SK-N-SH treated with all-trans-retinoic acid at 6 μM for 48 hours (cell line): ENCODE measurements at regions not wholly inside any gene's neighbourhood (a gene's known extent, or its start where the extent isn't known, plus 50 kb on each side); places are given as distances from the start of the nearest gene placed in this dataset.
A peak's percentile ranks its signal among the peaks of the same experiment; 100 is the strongest.

Experiments
- ATAC-seq: fragments of 200-7000 bp; cut with Tn5 transposase; 3 replicates; pipeline ENCODE4 v1.9.1; 2020; ENCODE audit warnings: mild to moderate bottlenecking, moderate library complexity
- ARNTL ChIP-seq: fragments of 450-650 bp; formaldehyde crosslinking; IDR thresholded peaks from 2 replicates; pipeline ENCODE4 v1.5.0; 2020; ENCODE audit warnings: low read depth, mild to moderate bottlenecking, moderate library complexity, borderline replicate concordance
- BACH2 ChIP-seq: fragments of 250-450 bp; sonication (Bioruptor Pico); IDR thresholded peaks from 2 replicates; pipeline ENCODE4 v1.9.0; 2021; ENCODE audit warnings: mild to moderate bottlenecking, borderline replicate concordance
- CREB5 ChIP-seq: fragments of 250-450 bp; sonication (Bioruptor Pico); IDR thresholded peaks from 2 replicates; pipeline ENCODE4 v1.5.1; 2020; ENCODE audit warnings: low read depth, mild to moderate bottlenecking, moderate library complexity
- CSDC2 ChIP-seq: fragments of 250-450 bp; sonication (Bioruptor Pico); IDR thresholded peaks from 2 replicates; pipeline ENCODE4 v1.5.0; 2020; ENCODE audit warnings: mild to moderate bottlenecking, moderate library complexity
- CSRNP3 ChIP-seq: fragments of 250-450 bp; sonication (Bioruptor Pico); IDR thresholded peaks from 2 replicates; pipeline ENCODE4 v1.5.1; 2021; ENCODE audit warnings: mild to moderate bottlenecking, moderate library complexity
- ESRRG ChIP-seq: fragments of 250-450 bp; sonication (Bioruptor Pico); IDR thresholded peaks from 2 replicates; pipeline ENCODE4 v1.6.1; 2021; ENCODE audit warnings: mild to moderate bottlenecking
- ISL1 ChIP-seq: fragments of 250-450 bp; sonication (Bioruptor Pico); IDR thresholded peaks from 2 replicates; pipeline ENCODE4 v2.1.2; 2022; ENCODE audit warnings: mild to moderate bottlenecking, moderate library complexity
- OSR1 ChIP-seq: fragments of 250-450 bp; sonication (Bioruptor Pico); IDR thresholded peaks from 2 replicates; pipeline ENCODE4 v1.8.0; 2022; ENCODE audit warnings: moderate library complexity, mild to moderate bottlenecking, inconsistent platforms
- PATZ1 ChIP-seq: fragments of 250-450 bp; sonication (Bioruptor Pico); IDR thresholded peaks from 2 replicates; pipeline ENCODE4 v1.8.0; 2020; ENCODE audit warnings: mild to moderate bottlenecking, moderate library complexity, borderline replicate concordance
- POU6F1 ChIP-seq: fragments of 250-450 bp; sonication (Bioruptor Pico); IDR thresholded peaks from 2 replicates; pipeline ENCODE4 v1.8.0; 2021; ENCODE audit warnings: low read depth, mild to moderate bottlenecking, moderate library complexity, borderline replicate concordance
- RARB ChIP-seq: fragments of 250-450 bp; sonication (Bioruptor Pico); IDR thresholded peaks from 2 replicates; pipeline ENCODE4 v1.8.0; 2021; ENCODE audit warnings: mild to moderate bottlenecking, moderate library complexity
- SNAI2 ChIP-seq: fragments of 250-450 bp; sonication (Bioruptor Pico); IDR thresholded peaks from 2 replicates; pipeline ENCODE4 v1.5.0; 2020; ENCODE audit warnings: mild to moderate bottlenecking, moderate library complexity
- TCF4 ChIP-seq: fragments of 250-450 bp; sonication (Bioruptor Pico); IDR thresholded peaks from 2 replicates; pipeline ENCODE4 v1.8.0; 2021; ENCODE audit warnings: mild to moderate bottlenecking, moderate library complexity, borderline replicate concordance
- TOX ChIP-seq: fragments of 250-450 bp; sonication (Bioruptor Pico); IDR thresholded peaks from 2 replicates; pipeline ENCODE4 v1.8.0; 2021; ENCODE audit warnings: mild to moderate bottlenecking, moderate library complexity, borderline replicate concordance
- TSHZ2 ChIP-seq: fragments of 250-450 bp; sonication (Bioruptor Pico); IDR thresholded peaks from 2 replicates; pipeline ENCODE4 v1.5.0; 2020; ENCODE audit warnings: mild to moderate bottlenecking, moderate library complexity
- ZC3H10 ChIP-seq: fragments of 250-450 bp; sonication (Bioruptor Pico); IDR thresholded peaks from 2 replicates; pipeline ENCODE4 v1.5.1; 2021; ENCODE audit warnings: mild to moderate bottlenecking, moderate library complexity
- ZFP3 ChIP-seq: fragments of 250-450 bp; sonication (Bioruptor Pico); IDR thresholded peaks from 2 replicates; pipeline ENCODE4 v1.5.0; 2020; ENCODE audit warnings: mild to moderate bottlenecking, moderate library complexity
- ZNF565 ChIP-seq: fragments of 450-650 bp; formaldehyde crosslinking; conservative IDR thresholded peaks from 2 replicates; pipeline ENCODE4 v1.5.0; 2020; ENCODE audit warnings: low read depth, mild to moderate bottlenecking, moderate library complexity
- ZNF70 ChIP-seq: fragments of 450-650 bp; formaldehyde crosslinking; IDR thresholded peaks from 2 replicates; pipeline ENCODE4 v1.5.0; 2020; ENCODE audit warnings: mild to moderate bottlenecking, moderate library complexity
- ZNF8 ChIP-seq: fragments of 450-650 bp; formaldehyde crosslinking; IDR thresholded peaks from 2 replicates; pipeline ENCODE4 v1.5.0; 2020; ENCODE audit warnings: mild to moderate bottlenecking, moderate library complexity

- peak; percentile 14; the same call in 1 of the 3 replicates for ATAC-seq
- TF ChIP-seq ISL1 (CRISPR knock-in tag) = no peak
- no peak for TF ChIP-seq CSDC2 (CRISPR knock-in tag)
- no peak for TF ChIP-seq ZFP3 (CRISPR knock-in tag)
- 0 out of 2 replicates have a peak, but pooled peaks have one; percentile 45 for TF ChIP-seq TCF4
- TF ChIP-seq ZC3H10 (CRISPR knock-in tag) = no peak
- TF ChIP-seq POU6F1 (CRISPR knock-in tag) = no peak
- TF ChIP-seq ARNTL (CRISPR knock-in tag) = no peak
- no peak for TF ChIP-seq CSRNP3 (CRISPR knock-in tag)
Measured at GRCh38 chr14:100399052-100399849, 76.1 kb downstream of the SLC25A47 start.

GRCh38 chr14:100400115-100400514, 77.0 kb downstream of the SLC25A47 start:
- ATAC-seq = peak; percentile 45
- TF ChIP-seq TCF4 (no peak), RARB (CRISPR knock-in tag) (no peak), ZNF8 (no peak), ESRRG (CRISPR knock-in tag) (no peak)
- TF ChIP-seq, all 23 proteins: peak for 0

- no peak for ATAC-seq
- TF ChIP-seq TCF4 (no peak), SNAI2 (CRISPR knock-in tag) (no peak), ARNTL (CRISPR knock-in tag) (no peak), TOX (CRISPR knock-in tag) (no peak), ZNF565 (CRISPR knock-in tag) (no peak), ESRRG (CRISPR knock-in tag) (no peak), ZNF70 (CRISPR knock-in tag) (no peak), OSR1 (CRISPR knock-in tag) (no peak), POU6F1 (CRISPR knock-in tag) (no peak), PATZ1 (no peak), ZNF8 (no peak), BACH2 (no peak), RARB (CRISPR knock-in tag) (no peak), ZFP3 (CRISPR knock-in tag) (no peak), CREB5 (no peak), TSHZ2 (no peak)
Measured at GRCh38 chr14:100401031-100401692, 78.0 kb downstream of the SLC25A47 start.
